Hepatocyte (in vitro differentiated cells): ENCODE measurements at regions not wholly inside any gene's neighbourhood (a gene's known extent, or its start where the extent isn't known, plus 50 kb on each side); places are given as distances from the start of the nearest gene placed in this dataset.

Source experiments
- DNase-seq: peaks from one replicate; pipeline ENCODE4 v3.0.0-alpha.2; 2016; ENCODE audit warnings: low spot score
- H2AFZ ChIP-seq: fragments of 200-600 bp; sonication (generic); 2 replicates; pipeline ENCODE4 v1.6.0; 2016; ENCODE audit warnings: antibody characterized with exemption, mild to moderate bottlenecking
- H3K27ac ChIP-seq: fragments of 200-600 bp; sonication (generic); 2 replicates; pipeline ENCODE4 v1.5.1; 2016; ENCODE audit warnings: mild to moderate bottlenecking
- H3K27me3 ChIP-seq: fragments of 200-600 bp; sonication (generic); 2 replicates; pipeline ENCODE4 v1.6.1; 2016
- H3K36me3 ChIP-seq: fragments of 200-600 bp; sonication (generic); replicated peaks from 2 replicates; pipeline ENCODE4 v1.5.1; 2016; ENCODE audit warnings: low read depth; ENCODE audit not compliant: insufficient read depth
- H3K4me1 ChIP-seq: fragments of 200-600 bp; sonication (generic); 2 replicates; pipeline ENCODE4 v1.5.1; 2016; ENCODE audit warnings: mild to moderate bottlenecking, moderate library complexity; ENCODE audit not compliant: insufficient read depth
- H3K4me2 ChIP-seq: fragments of 200-600 bp; sonication (generic); 2 replicates; pipeline ENCODE4 v1.6.0; 2016
- H3K4me3 ChIP-seq: fragments of 200-600 bp; sonication (generic); 2 replicates; pipeline ENCODE4 v1.5.1; 2016; ENCODE audit warnings: mild to moderate bottlenecking
- H3K79me2 ChIP-seq: fragments of 200-600 bp; sonication (generic); 2 replicates; pipeline ENCODE4 v1.6.0; 2017; ENCODE audit warnings: mild to moderate bottlenecking
- H3K9me2 ChIP-seq: fragments of 200-600 bp; sonication (generic); replicated peaks from 2 replicates; pipeline ENCODE4 v1.6.0; 2017; ENCODE audit warnings: mild to moderate bottlenecking; ENCODE audit not compliant: insufficient read depth
- H3K9me3 ChIP-seq: fragments of 200-600 bp; sonication (generic); 2 replicates; pipeline ENCODE4 v1.5.1; 2016; ENCODE audit warnings: low read depth, mild to moderate bottlenecking
- H4K20me1 ChIP-seq: fragments of 200-600 bp; sonication (generic); 2 replicates; pipeline ENCODE4 v1.6.0; 2016; ENCODE audit warnings: mild to moderate bottlenecking; ENCODE audit not compliant: insufficient read depth, poor library complexity, severe bottlenecking
- CTCF ChIP-seq: fragments of 200-600 bp; sonication (generic); IDR thresholded peaks from 2 replicates; pipeline ENCODE4 v1.5.1; 2016; ENCODE audit warnings: antibody characterized with exemption, mild to moderate bottlenecking; ENCODE audit not compliant: poor library complexity
- EZH2 ChIP-seq: fragments of 200-600 bp; sonication (generic); IDR thresholded peaks from 2 replicates; pipeline ENCODE4 v1.6.1; 2016; ENCODE audit warnings: antibody characterized with exemption, mild to moderate bottlenecking, borderline replicate concordance
- EZH2phosphoT487 ChIP-seq: fragments of 200-600 bp; sonication (generic); IDR thresholded peaks from one replicate; pipeline ENCODE4 v1.6.1; 2018; ENCODE audit warnings: antibody characterized with exemption, mild to moderate bottlenecking, low read depth, moderate library complexity; ENCODE audit not compliant: unreplicated experiment, severe bottlenecking
- WGBS: methylation state at CpG from one replicate; pipeline ENCODE4 v1.1.6; 2016; ENCODE audit warnings: low lambda C conversion rate; ENCODE audit errors: missing lambda C conversion rate; 5-methylcytosine and 5-hydroxymethylcytosine counted together

GRCh38 chr1:87956750-87957149, 628.1 kb downstream of the LMO4 start:
- H4K20me1 ChIP-seq, result no peaks in the 10 kb centered on the region
- peak overlapping the region; percentile 48 for H3K27ac ChIP-seq
- DNase-seq, result no peak
- no peaks in the 10 kb centered on the region for H3K27me3 ChIP-seq
- TF ChIP-seq EZH2phosphoT487 (no peak), CTCF (no peak), EZH2 (no peak)
- H3K4me1 ChIP-seq, result peaks cover 12% of the 10 kb centered on the region
- H3K36me3 ChIP-seq, result no peaks in the 10 kb centered on the region
- H2AFZ ChIP-seq, result no peak overlapping the region
- no peak overlapping the region for H3K4me2 ChIP-seq
- no peaks in the 10 kb centered on the region for H3K9me3 ChIP-seq
- WGBS, result 88% methylated on average over 1 of the region's 1 CpG
- H3K9me2 ChIP-seq, result no peaks in the 10 kb centered on the region
- no peak overlapping the region for H3K4me3 ChIP-seq
- H3K79me2 ChIP-seq, result no peaks in the 10 kb centered on the region

- Histone ChIP-seq H3K9me2 (no peaks in the 10 kb centered on the region), H3K4me2 (no peak overlapping the region), H4K20me1 (no peaks in the 10 kb centered on the region), H3K27ac (peak overlapping the region; percentile 2), H3K27me3 (no peaks in the 10 kb centered on the region), H2AFZ (no peak overlapping the region), H3K9me3 (no peaks in the 10 kb centered on the region), H3K4me1 (peaks cover 8% of the 10 kb centered on the region), H3K4me3 (no peak overlapping the region), H3K36me3 (no peaks in the 10 kb centered on the region), H3K79me2 (no peaks in the 10 kb centered on the region)
- no peak for DNase-seq
- 83% methylated on average over 3 of the region's 3 CpGs for WGBS
- TF ChIP-seq EZH2phosphoT487 (no peak), CTCF (no peak), EZH2 (no peak)
These were observed 628.7 kb downstream of the LMO4 start for GRCh38 chr1:87957331-87957730.

GRCh38 chr1:87958201-87958600, 629.5 kb downstream of the LMO4 start:
- WGBS, result 93% methylated on average over 4 of the region's 4 CpGs

More at GRCh38 chr1:87958201-87958600, 629.5 kb downstream of the LMO4 start:
- no peaks in the 10 kb centered on the region for H3K27me3 ChIP-seq
- no peak for DNase-seq
- TF ChIP-seq CTCF (no peak), EZH2 (no peak), EZH2phosphoT487 (no peak)
- H3K4me1 ChIP-seq, result peaks cover 8% of the 10 kb centered on the region
- no peaks in the 10 kb centered on the region for H3K36me3 ChIP-seq
- H4K20me1 ChIP-seq, result no peaks in the 10 kb centered on the region
- no peak overlapping the region for H3K4me3 ChIP-seq
- H2AFZ ChIP-seq, result no peak overlapping the region
- H3K27ac ChIP-seq, result peak overlapping the region; percentile 10
- H3K4me2 ChIP-seq, result no peak overlapping the region
- H3K9me2 ChIP-seq, result no peaks in the 10 kb centered on the region
- no peaks in the 10 kb centered on the region for H3K9me3 ChIP-seq
- no peaks in the 10 kb centered on the region for H3K79me2 ChIP-seq
